Activated naive CD4-positive, alpha-beta T cell treated with anti-CD3 and anti-CD28 coated beads, Interleukin-2, amount 10 ng/mL, durations not matched to agents 7 days and 5 days (primary cell): ENCODE measurements at regions not wholly inside any gene's neighbourhood (a gene's known extent, or its start where the extent isn't known, plus 50 kb on each side); places are given as distances from the start of the nearest gene placed in this dataset.
"Not testable (repeated sequence)": the region's sequence is repeated elsewhere in the genome, so short reads cannot be mapped to it uniquely, and the experiment has no call there.

Source experiments
- CTCF ChIA-PET: fragments of 350-600 bp; sonication (Branson Sonifier 250); formaldehyde crosslinking; loops from one replicate; lab custom pipeline; 2021; ENCODE audit warnings: antibody characterized with exemption; lab: Charles Lee
- DNase-seq: peaks from one replicate; pipeline ENCODE4 v3.0.0-alpha.2; 2020
- H3K27ac Mint-ChIP-seq: one replicate; pipeline ENCODE4 v1.8.0; 2021; ENCODE audit warnings: mild to moderate bottlenecking, moderate library complexity, mixed read lengths
- H3K27me3 Mint-ChIP-seq: one replicate; pipeline ENCODE4 v1.8.0; 2021; ENCODE audit warnings: mild to moderate bottlenecking, mixed read lengths
- H3K36me3 Mint-ChIP-seq: one replicate; pipeline ENCODE4 v1.8.0; 2021; ENCODE audit warnings: mixed read lengths
- H3K4me1 Mint-ChIP-seq: one replicate; pipeline ENCODE4 v1.8.0; 2021; ENCODE audit warnings: mixed read lengths
- H3K4me3 Mint-ChIP-seq: one replicate; pipeline ENCODE4 v1.8.0; 2021; ENCODE audit warnings: mild to moderate bottlenecking, moderate library complexity, mixed read lengths
- H3K9me3 Mint-ChIP-seq: one replicate; pipeline ENCODE4 v1.8.0; 2021; ENCODE audit warnings: mixed read lengths

GRCh38 chr21:27769763-27770162, 802.9 kb upstream of the ADAMTS5 start:
- H3K4me3 Mint-ChIP-seq = no peak overlapping the region
- DNase-seq = no peak
- no peaks in the 10 kb centered on the region for H3K27me3 Mint-ChIP-seq
- H3K36me3 Mint-ChIP-seq = no peaks in the 10 kb centered on the region
- CTCF ChIA-PET = no interaction called here
- H3K4me1 Mint-ChIP-seq = no peaks in the 10 kb centered on the region
- H3K27ac Mint-ChIP-seq = no peak overlapping the region
- H3K9me3 Mint-ChIP-seq = no peaks in the 10 kb centered on the region

DNA sequence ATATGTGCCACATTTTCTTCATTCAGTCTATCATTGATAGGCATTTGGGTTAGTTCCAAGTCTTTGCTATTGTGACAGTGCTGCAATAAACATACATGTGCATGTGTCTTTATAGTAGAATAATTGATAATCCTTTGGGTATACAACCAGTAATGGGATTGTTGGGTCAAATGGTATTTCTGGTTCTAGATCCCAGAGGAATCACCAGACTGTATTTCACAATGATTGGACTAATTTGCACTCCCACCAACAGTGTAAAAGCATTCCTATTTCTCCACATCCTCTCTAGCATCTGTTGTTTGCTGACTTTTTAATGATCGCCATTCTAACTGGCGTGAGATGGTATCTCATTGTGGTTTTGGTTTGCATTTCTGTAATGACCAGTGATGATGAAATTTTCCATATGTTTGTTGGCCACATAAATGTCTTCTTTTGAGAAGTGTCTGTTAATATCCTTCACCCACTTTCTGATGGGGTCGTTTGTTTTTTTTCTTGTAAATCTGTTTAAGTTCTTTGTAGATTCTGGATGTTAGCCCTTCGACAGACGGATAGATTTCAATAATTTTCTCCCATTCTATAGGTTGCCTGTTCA, 801.3 kb upstream of the ADAMTS5 start:
- CTCF ChIA-PET, H3K4me3 Mint-ChIP-seq, H3K27ac Mint-ChIP-seq, H3K36me3 Mint-ChIP-seq, H3K27me3 Mint-ChIP-seq, H3K9me3 Mint-ChIP-seq, H3K4me1 Mint-ChIP-seq, DNase-seq: not testable (repeated sequence)

DNA sequence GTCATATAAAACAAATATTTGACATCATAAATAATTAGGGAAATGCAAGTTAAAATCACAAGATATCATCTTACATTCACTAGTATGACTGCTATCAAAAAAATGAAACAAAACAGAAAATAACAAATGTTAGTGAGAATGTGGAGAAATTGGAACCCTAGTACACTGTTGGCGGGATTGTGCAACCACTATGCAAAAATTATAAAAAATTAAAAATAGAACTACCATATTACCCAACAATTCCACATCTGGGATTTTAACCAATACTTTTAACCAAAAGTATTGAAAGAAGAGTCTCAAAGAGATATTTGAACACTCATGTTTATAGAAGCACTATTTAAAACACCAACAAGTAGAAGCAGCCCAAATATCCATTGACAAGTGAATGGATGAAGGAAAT, 797.2 kb upstream of the ADAMTS5 start:
- Mint-ChIP-seq H3K27ac (no peak overlapping the region), H3K9me3 (peaks cover 3% of the 10 kb centered on the region), H3K36me3 (no peaks in the 10 kb centered on the region), H3K27me3 (no peaks in the 10 kb centered on the region), H3K4me3 (no peak overlapping the region), H3K4me1 (no peaks in the 10 kb centered on the region)
- CTCF ChIA-PET = no interaction called here
- DNase-seq = no peak

DNA sequence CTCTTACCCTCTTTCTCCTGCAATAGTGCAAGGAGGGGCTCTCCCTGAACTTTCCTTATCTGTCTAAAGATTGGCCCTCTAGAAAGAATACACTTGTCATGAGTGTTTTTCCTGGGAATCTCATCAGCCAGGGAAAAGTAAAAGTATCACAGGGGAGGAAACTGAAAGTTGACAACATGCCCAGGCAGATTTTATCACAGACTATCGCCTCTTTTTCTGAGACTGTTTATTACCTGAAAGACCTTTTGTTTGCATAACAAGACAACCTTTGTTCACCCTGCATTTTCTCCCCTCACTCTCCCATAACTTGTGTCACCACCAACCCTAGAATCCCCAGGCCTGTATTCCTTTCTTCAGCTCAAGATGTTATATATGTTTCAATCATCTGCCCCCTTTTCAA, 794.7 kb upstream of the ADAMTS5 start:
- no peak for DNase-seq
- Mint-ChIP-seq H3K4me1 (no peaks in the 10 kb centered on the region), H3K27ac (no peak overlapping the region), H3K4me3 (no peak overlapping the region), H3K27me3 (no peaks in the 10 kb centered on the region), H3K9me3 (peaks cover 3% of the 10 kb centered on the region), H3K36me3 (no peaks in the 10 kb centered on the region)
- CTCF ChIA-PET = no interaction called here

DNA sequence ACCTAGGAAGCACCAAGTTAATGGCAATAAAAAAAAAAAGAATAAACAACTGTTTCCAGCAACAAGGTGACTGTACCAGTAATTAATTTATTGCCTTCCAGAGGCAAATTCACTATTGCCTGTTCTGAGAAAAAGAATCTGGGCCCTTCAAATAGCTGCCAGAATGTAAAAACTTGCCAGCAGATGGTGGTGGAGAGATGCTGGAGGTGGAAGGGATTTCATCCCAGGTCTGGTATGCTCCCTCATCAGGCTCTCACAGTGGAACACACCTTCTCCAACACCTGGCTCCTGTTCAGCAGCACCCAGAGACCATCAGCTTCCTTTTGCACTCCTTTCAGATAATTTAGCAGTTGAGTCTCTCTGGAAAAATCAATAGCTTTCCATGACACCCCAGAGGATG, 792.9 kb upstream of the ADAMTS5 start:
- Mint-ChIP-seq H3K4me1 (no peaks in the 10 kb centered on the region), H3K27ac (no peak overlapping the region), H3K36me3 (no peaks in the 10 kb centered on the region), H3K4me3 (no peak overlapping the region), H3K9me3 (peaks cover 3% of the 10 kb centered on the region), H3K27me3 (no peaks in the 10 kb centered on the region)
- DNase-seq = no peak
- CTCF ChIA-PET = interaction anchor here (1.3 kb wide), 1 partner anchor 986 kb away, joined by 5 read pairs; no protein-coding TSS in a partner anchor

DNA sequence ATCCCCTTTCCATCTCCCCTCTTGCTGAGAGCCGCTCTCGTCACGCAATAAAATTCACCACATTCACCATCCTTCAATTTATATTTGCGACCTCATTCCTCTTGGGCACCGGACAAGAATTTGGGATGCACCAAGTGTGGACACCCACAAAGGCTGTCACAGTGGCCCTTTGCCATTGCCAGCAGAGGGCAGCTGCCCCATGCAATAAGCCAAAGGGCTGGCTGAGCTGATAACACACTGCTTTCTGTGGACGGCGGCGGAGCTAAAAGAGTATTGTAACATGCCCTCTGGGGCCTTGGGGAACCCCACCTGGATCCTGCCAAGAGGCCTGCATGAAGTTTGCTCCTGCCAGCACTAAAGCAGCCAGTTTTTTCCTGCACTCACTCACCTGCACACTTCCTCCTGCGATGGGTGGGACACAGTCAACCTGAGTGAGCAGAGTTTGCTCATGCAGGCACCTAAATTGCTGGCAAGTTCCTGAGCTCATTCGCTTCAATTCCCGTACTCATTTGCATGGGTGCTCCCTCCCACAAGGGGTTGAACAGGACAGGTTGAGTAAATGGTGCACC, 792.3 kb upstream of the ADAMTS5 start:
- H3K27me3 Mint-ChIP-seq = no peaks in the 10 kb centered on the region
- no peak overlapping the region for H3K27ac Mint-ChIP-seq
- H3K36me3 Mint-ChIP-seq = no peaks in the 10 kb centered on the region
- no peaks in the 10 kb centered on the region for H3K4me1 Mint-ChIP-seq
- DNase-seq = no peak
- CTCF ChIA-PET = interaction anchor here (1.3 kb wide), 1 partner anchor 986 kb away, joined by 5 read pairs; no protein-coding TSS in a partner anchor
- peaks cover 3% of the 10 kb centered on the region for H3K9me3 Mint-ChIP-seq
- H3K4me3 Mint-ChIP-seq = no peak overlapping the region

GRCh38 chr21:27756191-27756590, 789.3 kb upstream of the ADAMTS5 start:
- no peaks in the 10 kb centered on the region for H3K27me3 Mint-ChIP-seq
- CTCF ChIA-PET = no interaction called here
- DNase-seq = no peak
- no peaks in the 10 kb centered on the region for H3K36me3 Mint-ChIP-seq
- peaks cover 3% of the 10 kb centered on the region for H3K9me3 Mint-ChIP-seq
- no peak overlapping the region for H3K4me3 Mint-ChIP-seq
- no peaks in the 10 kb centered on the region for H3K4me1 Mint-ChIP-seq
- H3K27ac Mint-ChIP-seq = no peak overlapping the region

DNA sequence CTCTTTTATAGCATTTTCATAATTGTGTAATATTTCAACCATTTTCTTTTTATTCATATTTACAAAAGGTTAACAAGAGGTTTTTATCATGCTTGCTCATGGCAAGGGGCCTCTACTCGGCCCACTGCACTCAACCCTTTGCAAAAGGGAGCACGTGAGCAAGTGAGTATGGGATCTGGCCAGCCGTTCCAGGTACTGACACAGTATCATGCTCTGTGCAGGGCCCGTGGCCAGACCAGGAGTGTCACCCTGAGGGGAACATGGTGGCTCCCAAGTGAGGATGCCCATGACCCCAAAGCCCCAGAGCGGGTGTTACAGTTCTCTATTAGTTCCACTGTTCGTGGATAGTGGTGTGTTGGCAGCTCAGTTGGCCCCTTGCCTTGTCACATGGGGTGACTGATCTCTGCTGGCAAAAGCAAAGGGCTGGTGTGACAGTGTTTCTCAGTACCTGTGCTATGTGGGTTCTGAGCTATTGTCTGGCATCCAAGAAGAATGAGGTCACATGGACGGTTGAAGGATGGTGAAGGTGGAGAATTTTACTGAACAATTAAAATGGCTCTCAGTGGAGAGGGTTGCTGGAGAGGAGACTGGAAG, 777.2 kb upstream of the ADAMTS5 start:
- Mint-ChIP-seq H3K4me1 (no peaks in the 10 kb centered on the region), H3K27ac (no peak overlapping the region), H3K9me3 (peaks cover 8% of the 10 kb centered on the region), H3K4me3 (no peak overlapping the region), H3K36me3 (no peaks in the 10 kb centered on the region), H3K27me3 (no peaks in the 10 kb centered on the region)
- CTCF ChIA-PET = no interaction called here
- DNase-seq = no peak

DNA sequence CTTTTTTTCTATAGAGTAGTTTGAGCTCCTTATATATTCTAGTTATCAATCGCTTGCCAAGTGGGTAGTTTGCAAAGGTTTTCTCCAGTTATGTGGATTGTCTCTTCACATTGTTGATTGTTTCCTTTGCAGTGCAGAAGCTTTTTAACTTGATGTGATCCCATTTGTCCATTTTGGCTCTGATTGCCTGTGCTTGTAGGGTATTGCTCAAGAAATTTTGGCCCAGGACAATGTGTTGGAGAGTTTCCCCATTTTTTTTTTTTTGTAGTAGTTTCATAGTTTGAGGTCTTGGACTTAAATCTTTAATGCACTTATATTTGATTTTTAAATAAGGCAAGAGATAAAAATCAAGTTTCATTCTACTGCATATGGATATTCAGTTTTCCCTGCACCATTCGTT, 774.8 kb upstream of the ADAMTS5 start:
- H3K36me3 Mint-ChIP-seq = no peaks in the 10 kb centered on the region
- no peak overlapping the region for H3K4me3 Mint-ChIP-seq
- no peaks in the 10 kb centered on the region for H3K4me1 Mint-ChIP-seq
- peaks cover 8% of the 10 kb centered on the region for H3K9me3 Mint-ChIP-seq
- CTCF ChIA-PET = no interaction called here
- no peaks in the 10 kb centered on the region for H3K27me3 Mint-ChIP-seq
- no peak overlapping the region for H3K27ac Mint-ChIP-seq
- DNase-seq = no peak

DNA sequence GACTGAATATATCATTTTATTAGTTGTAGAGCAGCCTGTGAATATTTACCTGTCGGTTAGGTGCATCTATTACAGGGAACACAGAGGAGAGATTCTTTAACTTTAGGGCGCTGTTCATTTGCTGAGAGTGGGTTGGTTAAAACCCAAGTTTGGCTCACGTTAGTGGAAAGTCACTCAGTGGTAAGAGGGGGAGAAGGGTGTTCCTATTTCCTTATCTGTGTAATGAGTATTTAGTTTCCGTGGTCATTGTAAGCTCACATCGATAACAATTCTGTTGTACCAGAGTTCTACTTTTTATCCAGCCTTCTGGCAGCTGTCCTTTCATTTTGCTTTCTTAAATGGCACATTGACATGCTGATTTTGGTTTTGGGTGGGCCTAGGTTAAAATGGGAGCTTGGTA, 773.2 kb upstream of the ADAMTS5 start:
- H3K9me3 Mint-ChIP-seq = peaks cover 8% of the 10 kb centered on the region

DNA sequence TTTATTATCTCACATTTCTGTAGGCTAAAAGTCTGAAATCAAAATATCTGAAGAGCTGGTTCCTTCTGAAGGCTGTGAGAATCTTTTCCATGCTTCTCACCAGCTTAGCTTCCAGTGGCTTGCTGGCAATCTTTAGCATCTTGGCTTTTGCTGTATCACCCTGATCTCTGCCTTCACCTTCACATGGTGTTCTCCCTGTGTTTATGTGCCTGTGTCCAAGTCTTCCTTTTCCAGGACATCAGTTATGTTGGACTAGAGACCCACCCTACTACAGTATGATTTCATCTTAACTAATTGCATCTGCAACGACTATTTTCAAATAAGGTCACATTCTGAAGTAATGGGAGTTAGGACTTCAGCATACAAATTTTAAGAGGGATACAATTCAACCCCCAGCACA, 772.3 kb upstream of the ADAMTS5 start:
- peaks cover 8% of the 10 kb centered on the region for H3K9me3 Mint-ChIP-seq
- H3K27ac Mint-ChIP-seq = no peak overlapping the region
- H3K27me3 Mint-ChIP-seq = no peaks in the 10 kb centered on the region
- CTCF ChIA-PET = no interaction called here
- no peak for DNase-seq
- no peaks in the 10 kb centered on the region for H3K4me1 Mint-ChIP-seq
- no peaks in the 10 kb centered on the region for H3K36me3 Mint-ChIP-seq
- no peak overlapping the region for H3K4me3 Mint-ChIP-seq

More for the DNA sequence above, 773.2 kb upstream of the ADAMTS5 start:
- CTCF ChIA-PET = no interaction called here
- no peak overlapping the region for H3K27ac Mint-ChIP-seq
- no peaks in the 10 kb centered on the region for H3K27me3 Mint-ChIP-seq
- no peak overlapping the region for H3K4me3 Mint-ChIP-seq
- no peaks in the 10 kb centered on the region for H3K36me3 Mint-ChIP-seq
- H3K4me1 Mint-ChIP-seq = no peaks in the 10 kb centered on the region
- DNase-seq = no peak

GRCh38 chr21:27735699-27736098, 768.8 kb upstream of the ADAMTS5 start:
- Mint-ChIP-seq H3K27ac (no peak overlapping the region), H3K4me1 (no peaks in the 10 kb centered on the region), H3K4me3 (no peak overlapping the region), H3K27me3 (no peaks in the 10 kb centered on the region), H3K36me3 (no peaks in the 10 kb centered on the region), H3K9me3 (peaks cover 4% of the 10 kb centered on the region)
- CTCF ChIA-PET = no interaction called here
- DNase-seq = no peak

GRCh38 chr21:27734146-27734545, 767.3 kb upstream of the ADAMTS5 start:
- H3K27ac Mint-ChIP-seq = no peak overlapping the region
- H3K4me3 Mint-ChIP-seq = no peak overlapping the region
- CTCF ChIA-PET = no interaction called here
- no peaks in the 10 kb centered on the region for H3K27me3 Mint-ChIP-seq
- DNase-seq = no peak
- no peaks in the 10 kb centered on the region for H3K36me3 Mint-ChIP-seq
- no peaks in the 10 kb centered on the region for H3K9me3 Mint-ChIP-seq
- H3K4me1 Mint-ChIP-seq = no peaks in the 10 kb centered on the region

GRCh38 chr21:27725916-27726315, 759.0 kb upstream of the ADAMTS5 start:
- no peak for DNase-seq
- Mint-ChIP-seq H3K9me3 (peaks cover 4% of the 10 kb centered on the region), H3K4me1 (no peaks in the 10 kb centered on the region)

DNA sequence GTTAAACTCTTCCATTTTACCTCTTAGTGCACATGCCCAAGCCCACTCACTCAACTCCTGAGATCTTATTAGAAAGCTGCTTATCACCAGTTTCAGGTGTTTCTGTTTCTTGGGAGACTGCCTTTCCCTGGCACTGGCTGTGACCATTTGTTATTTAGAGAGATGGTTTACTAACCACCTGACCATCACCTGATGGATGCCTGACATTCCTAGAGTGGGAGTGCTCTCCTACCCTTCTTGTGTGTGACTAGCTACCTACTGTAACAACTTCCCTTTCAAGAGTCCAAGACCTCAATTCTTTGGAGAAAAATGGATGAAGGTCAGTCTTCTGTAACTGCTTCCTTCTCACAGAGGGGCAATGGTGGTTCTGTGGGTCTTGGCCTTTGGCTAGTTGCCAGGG, 755.2 kb upstream of the ADAMTS5 start:
- CTCF ChIA-PET = no interaction called here
- H3K9me3 Mint-ChIP-seq = peaks cover 4% of the 10 kb centered on the region

More at GRCh38 chr21:27725916-27726315, 759.0 kb upstream of the ADAMTS5 start:
- CTCF ChIA-PET = no interaction called here
- no peaks in the 10 kb centered on the region for H3K27me3 Mint-ChIP-seq
- no peak overlapping the region for H3K27ac Mint-ChIP-seq
- H3K36me3 Mint-ChIP-seq = no peaks in the 10 kb centered on the region
- no peak overlapping the region for H3K4me3 Mint-ChIP-seq

More for the DNA sequence above, 755.2 kb upstream of the ADAMTS5 start:
- no peak overlapping the region for H3K4me3 Mint-ChIP-seq
- H3K4me1 Mint-ChIP-seq = no peaks in the 10 kb centered on the region
- no peaks in the 10 kb centered on the region for H3K36me3 Mint-ChIP-seq
- H3K27ac Mint-ChIP-seq = no peak overlapping the region
- DNase-seq = no peak
- H3K27me3 Mint-ChIP-seq = no peaks in the 10 kb centered on the region
